Glomerular visceral epithelial cell (primary cell): ENCODE measurements at regions not wholly inside any gene's neighbourhood (a gene's known extent, or its start where the extent isn't known, plus 50 kb on each side); places are given as distances from the start of the nearest gene placed in this dataset.

Experiments used
- DNase-seq: peaks from one replicate; pipeline ENCODE4 v3.0.0-alpha.2; 2016; ENCODE audit errors: extremely low spot score

- no peak for DNase-seq
These were observed 226.1 kb downstream of the DSEL start for GRCh38 chr18:67290421-67290820.

GRCh38 chr18:67285583-67285982, 230.9 kb downstream of the DSEL start:
- DNase-seq, result no peak

- DNase-seq, result no peak
These were observed 233.7 kb downstream of the DSEL start for GRCh38 chr18:67282796-67283195.

GRCh38 chr18:67281746-67282145, 234.8 kb downstream of the DSEL start:
- DNase-seq, result no peak

- DNase-seq, result no peak
These were observed 235.9 kb downstream of the DSEL start for GRCh38 chr18:67280486-67281242.

- no peak for DNase-seq
These were observed 236.5 kb downstream of the DSEL start for GRCh38 chr18:67279988-67280387.

GRCh38 chr18:67278984-67279383, 237.5 kb downstream of the DSEL start:
- DNase-seq, result no peak

- DNase-seq, result no peak
These were observed 239.9 kb downstream of the DSEL start for GRCh38 chr18:67276638-67277037.

GRCh38 chr18:67273288-67273687, 243.2 kb downstream of the DSEL start:
- DNase-seq, result no peak

- no peak for DNase-seq
These were observed 247.3 kb downstream of the DSEL start for GRCh38 chr18:67269206-67269605.

GRCh38 chr18:67268530-67268929, 248.0 kb downstream of the DSEL start:
- no peak for DNase-seq

- no peak for DNase-seq
These were observed 250.0 kb downstream of the DSEL start for GRCh38 chr18:67266246-67267237.

GRCh38 chr18:67265464-67266245, 250.9 kb downstream of the DSEL start:
- peak; percentile 41 for DNase-seq

GRCh38 chr18:67261931-67262552, 254.5 kb downstream of the DSEL start:
- no peak for DNase-seq

- no peak for DNase-seq
These were observed 255.7 kb downstream of the DSEL start for GRCh38 chr18:67260841-67261240.

GRCh38 chr18:67250776-67251424, 265.6 kb downstream of the DSEL start:
- DNase-seq, result no peak

- peak; percentile 12 for DNase-seq
These were observed 272.5 kb downstream of the DSEL start for GRCh38 chr18:67243799-67244587.

- no peak for DNase-seq
These were observed 274.5 kb downstream of the DSEL start for GRCh38 chr18:67242001-67242400.

- no peak for DNase-seq
These were observed 275.2 kb downstream of the DSEL start for GRCh38 chr18:67241299-67241698.

- no peak for DNase-seq
These were observed 276.7 kb downstream of the DSEL start for GRCh38 chr18:67239826-67240225.
